Embryonic facial prominence (tissue), 1 donor: ENCODE measurements at regions not wholly inside any gene's neighbourhood (a gene's known extent, or its start where the extent isn't known, plus 50 kb on each side); places are given as distances from the start of the nearest gene placed in this dataset.
A peak's percentile ranks its signal among the peaks of the same experiment; 100 is the strongest.
"Not testable (repeated sequence)": the region's sequence is repeated elsewhere in the genome, so short reads cannot be mapped to it uniquely, and the experiment has no call there.

Experiments used
- DNase-seq: peaks from one replicate; pipeline ENCODE4 v3.0.0-alpha.2; 2016; ENCODE audit errors: extremely low spot score

DNA sequence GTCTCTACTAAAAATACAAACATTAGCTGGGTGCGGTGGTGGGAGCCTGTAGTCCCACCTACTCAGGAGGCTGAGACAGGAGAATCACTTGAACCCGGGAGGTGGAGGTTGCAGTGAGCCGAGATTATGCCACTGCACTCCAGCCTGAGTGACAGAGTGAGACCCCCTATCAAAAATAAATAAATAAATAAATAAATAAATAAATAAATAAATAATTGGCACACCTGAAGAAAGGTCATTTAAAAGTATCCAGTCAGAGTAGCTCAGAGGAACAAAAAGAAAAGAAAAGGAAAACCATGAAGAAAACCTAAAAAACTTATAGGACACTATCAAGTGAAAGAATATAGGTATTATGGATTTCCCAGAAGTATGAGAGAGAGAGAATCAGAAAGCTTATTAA, 330.1 kb upstream of the AR start:
- DNase-seq: not testable (repeated sequence)

- no peak for DNase-seq
Observed at GRCh38 chrX:67207912-67208311, 335.9 kb upstream of the AR start.

- no peak for DNase-seq
Observed at GRCh38 chrX:67159437-67159836, 384.4 kb upstream of the AR start.

GRCh38 chrX:67114635-67115034, 429.2 kb upstream of the AR start:
- DNase-seq: no peak

- no peak for DNase-seq
Observed at GRCh38 chrX:67105758-67106116, 438.1 kb upstream of the AR start.

DNA sequence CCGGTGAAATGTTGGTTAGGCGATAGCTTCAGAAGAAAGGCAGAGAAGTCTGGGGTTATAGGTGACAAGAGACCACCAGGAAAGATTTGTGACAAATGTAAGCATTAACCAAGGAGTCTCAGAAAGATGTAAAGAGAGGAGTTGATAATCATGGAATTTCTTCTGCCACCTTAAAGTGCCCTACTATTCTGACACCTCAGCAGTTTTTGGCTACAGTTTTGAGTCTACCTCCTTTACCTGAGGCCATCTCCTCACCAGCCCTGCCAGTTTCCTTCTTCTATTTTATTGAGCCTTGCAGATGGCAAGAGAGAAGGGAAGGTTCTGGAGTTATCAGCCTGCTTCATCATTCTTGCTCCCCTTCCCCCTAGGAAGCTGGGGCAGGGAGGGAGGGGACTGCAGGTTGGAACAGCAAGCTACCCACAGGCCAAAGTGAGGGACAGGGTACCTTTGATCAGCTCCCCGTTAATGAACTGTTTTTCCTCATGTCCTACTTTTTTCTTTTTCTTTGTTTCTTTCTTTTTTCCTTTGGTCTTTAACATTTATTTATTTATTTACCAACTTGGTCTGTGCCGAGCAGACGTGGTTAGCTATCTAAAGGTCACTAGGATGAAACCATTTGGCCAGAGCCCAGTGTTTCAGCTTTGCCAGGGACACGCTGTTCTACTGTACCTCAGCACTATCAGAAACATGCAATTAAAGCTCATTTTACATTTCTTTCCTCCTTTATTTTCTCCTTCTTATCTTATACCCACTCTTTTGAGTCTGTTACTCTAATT, 438.7 kb upstream of the AR start:
- DNase-seq: no peak

- DNase-seq: no peak
Observed at GRCh38 chrX:67100031-67100884, 443.6 kb upstream of the AR start.

DNA sequence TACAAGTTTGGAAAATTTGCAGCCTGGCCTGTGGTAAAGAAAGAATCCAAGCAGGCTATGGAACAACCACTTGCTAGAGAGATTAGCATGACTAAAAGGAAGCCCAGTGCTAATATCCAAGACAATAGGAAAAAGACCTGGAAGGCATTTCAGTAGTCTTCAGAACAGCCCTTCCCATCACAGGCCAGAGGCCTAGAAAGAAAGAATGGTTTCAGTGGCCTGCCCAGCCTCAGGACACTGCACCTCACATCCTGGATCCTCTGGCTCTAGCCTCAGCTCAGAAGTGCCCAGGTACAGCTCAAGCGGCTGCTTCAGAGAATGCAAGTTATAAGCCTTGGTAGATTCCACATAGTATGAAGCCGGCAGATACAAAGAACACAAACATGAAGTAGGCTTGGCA, 449.8 kb upstream of the AR start:
- DNase-seq: no peak

GRCh38 chrX:67050760-67051159, 411.9 kb upstream of the EDA2R start:
- DNase-seq: no peak

GRCh38 chrX:67044866-67045265, 406.0 kb upstream of the EDA2R start:
- no peak for DNase-seq

- DNase-seq: no peak
Observed at GRCh38 chrX:67044029-67044653, 405.3 kb upstream of the EDA2R start.

GRCh38 chrX:67004451-67004850, 365.6 kb upstream of the EDA2R start:
- DNase-seq: no peak

DNA sequence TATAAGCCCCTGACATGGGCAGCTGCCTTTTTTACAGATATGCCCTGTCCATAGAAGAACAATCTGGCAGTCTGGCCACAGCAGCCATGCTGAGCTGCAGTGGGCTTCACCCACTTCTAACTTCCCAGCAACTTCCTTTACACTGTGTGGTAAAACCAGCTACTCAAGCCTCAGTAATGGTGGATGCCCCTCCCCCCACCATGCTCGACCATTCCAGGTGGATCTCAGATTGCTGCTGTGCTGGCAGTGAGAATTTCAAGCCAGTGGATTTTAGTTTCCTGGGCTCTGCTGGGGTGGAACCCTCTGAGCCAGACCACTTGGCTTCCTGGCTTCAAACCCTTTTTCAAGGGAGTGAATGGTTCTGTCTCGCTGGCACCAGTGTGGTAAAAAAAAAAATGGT, 355.9 kb upstream of the EDA2R start:
- DNase-seq: no peak

- not testable (repeated sequence) for DNase-seq
Observed at GRCh38 chrX:66992077-66992476, 353.2 kb upstream of the EDA2R start.

DNA sequence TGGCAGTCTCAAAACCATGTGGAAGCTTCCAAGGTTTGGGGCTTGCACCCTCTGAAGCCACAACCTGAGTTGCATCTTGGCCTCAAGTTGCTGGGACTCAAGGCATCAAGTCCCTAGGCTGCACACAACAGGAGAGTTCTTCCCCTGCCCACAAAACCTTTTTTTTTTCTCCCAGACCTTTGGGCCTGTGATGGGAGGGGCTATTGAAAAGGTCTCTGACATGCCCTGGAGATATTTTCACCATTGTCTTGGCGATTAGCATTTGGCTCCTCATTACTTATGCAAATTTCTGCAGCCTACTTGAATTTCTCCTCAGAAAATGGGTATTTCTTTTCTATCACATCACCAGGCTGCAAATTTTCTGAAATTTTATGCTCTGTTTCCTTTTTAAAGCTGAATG, 349.5 kb upstream of the EDA2R start:
- DNase-seq: no peak

DNA sequence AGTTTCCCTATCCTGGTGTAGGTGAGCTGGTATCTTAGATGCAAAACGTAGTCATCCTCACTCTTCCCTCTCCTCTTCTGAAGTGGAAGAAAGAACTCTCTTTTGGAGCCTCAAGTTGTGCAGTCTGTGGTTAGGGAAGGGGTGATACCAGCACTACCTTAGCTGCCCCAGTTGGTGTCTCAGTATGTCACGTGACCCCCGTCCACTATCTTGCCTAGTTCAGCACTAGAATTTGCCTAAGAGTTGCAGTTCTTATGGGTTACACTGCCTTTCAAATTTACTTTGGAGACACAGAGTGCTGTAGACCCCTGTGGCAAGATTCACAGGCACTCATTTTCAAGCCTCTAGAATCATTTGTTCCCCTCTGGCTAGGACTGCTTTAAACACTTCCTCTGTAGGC, 322.8 kb upstream of the EDA2R start:
- no peak for DNase-seq

- no peak for DNase-seq
Observed at GRCh38 chrX:66931713-66932112, 292.8 kb upstream of the EDA2R start.

DNA sequence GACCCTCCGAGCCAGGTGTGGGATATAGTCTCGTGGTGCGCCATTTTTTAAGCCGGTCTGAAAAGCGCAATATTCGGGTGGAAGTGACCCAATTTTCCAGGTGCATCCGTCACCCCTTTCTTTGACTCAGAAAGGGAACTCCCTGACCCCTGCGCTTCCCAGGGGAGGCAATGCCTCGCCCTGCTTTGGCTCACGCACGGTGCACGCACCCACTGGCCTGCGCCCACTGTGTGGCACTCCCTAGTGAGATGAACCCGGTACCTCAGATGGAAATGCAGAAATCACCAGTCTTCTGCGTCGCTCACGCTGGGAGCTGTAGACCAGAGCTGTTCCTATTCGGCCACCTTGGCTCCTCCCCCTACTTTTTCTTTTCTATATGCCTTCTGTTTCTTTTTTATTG, 291.6 kb upstream of the EDA2R start:
- DNase-seq: not testable (repeated sequence)

DNA sequence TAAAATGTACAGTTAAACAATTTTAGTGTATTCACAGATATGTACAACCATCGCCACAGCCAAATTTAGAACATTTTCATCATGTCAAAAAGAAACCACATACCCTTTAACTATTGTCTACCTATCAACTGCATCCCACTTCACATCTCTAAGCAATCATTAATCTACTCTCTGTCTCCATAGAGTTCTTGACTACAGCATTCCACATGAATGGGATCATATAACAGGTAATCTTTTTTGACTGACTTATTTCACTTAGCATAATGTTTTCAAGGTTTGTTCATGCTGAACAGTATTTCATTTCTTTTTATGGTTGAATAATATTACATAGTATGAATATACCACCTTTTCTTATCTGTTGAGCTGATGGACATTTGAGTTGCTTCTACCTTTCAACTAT, 281.4 kb upstream of the EDA2R start:
- DNase-seq: no peak

DNA sequence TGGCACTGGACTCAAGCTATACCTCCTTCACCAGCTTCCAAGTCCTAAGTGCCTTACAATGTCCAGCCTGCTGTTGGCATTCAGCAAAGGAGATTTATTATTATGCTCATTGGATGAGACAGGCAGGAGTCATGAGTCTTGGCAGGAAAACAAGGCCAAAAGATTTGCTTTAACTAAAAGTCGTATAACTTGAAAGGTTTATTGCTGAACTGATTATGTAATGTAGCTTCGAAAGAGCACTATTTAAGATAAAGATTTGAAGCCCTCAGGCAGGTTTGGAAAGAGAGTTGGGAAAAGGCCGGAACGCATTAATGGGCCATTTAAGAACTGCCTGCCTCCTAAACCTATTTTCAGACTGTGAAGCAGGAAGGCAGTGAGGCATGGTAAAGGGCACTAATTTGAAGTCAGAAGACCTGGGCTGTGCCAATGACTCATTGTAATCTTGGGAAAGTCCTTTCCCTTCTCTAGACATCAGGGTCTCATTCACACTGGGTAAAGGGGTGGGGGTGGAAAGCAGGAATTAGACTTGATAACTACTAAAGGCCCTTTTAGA, 280.5 kb upstream of the EDA2R start:
- no peak for DNase-seq

DNA sequence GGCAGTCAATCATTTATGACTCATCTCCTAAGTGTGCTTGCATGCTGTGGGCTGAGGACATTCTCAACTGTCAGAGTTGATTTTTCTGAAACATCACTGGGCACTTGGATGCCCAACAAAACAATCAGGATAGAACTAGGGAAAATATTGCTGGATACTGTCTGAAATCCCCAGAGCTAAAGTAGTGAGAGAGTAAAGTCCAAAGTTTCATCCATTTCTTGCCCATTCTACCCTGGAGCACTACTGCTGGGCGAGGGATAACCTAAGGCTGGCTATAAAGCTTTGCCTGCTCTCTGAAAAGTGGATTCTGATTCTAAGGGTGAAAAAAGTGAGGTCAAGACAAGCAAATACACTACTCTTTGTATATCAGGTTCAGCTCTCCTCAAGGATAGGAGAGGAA, 279.6 kb upstream of the EDA2R start:
- no peak for DNase-seq

DNA sequence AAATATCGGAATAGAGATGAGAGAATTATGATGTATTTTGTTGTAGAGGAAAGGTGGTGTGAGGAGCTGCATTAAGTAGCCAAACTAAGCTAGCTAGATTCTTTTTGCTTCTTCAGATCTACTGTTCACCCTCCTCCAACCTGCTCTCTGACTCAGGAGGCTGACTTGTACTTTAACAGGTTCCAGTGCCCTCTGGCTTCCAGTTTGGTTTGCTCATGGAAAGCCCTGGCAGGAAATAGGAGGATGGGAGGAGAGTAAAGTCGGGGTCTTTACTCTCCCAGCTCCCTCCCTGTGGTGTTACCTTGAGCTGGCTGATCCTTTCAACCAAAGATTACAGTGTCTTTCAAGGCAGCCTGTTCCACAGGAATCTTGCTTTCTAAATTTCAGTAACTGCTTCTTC, 277.0 kb upstream of the EDA2R start:
- no peak for DNase-seq

DNA sequence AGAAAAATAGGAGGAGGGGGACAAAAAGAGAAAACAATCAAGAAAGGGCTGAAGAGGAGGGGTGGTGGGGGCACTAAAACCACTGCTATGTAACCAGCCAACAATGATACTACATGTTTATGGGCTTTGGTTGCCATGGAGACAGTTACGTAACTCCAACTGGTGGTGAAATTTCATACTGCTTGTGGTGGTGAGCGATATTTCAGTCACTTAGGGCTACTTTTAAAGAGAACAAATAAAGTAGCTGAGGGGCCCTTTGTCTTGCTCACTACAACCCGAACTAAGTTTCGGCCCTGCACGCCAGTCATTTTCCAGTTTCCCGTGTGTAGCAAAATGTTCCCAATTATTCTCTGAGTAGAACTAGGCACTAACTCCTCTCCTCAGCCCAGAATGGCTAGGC, 275.2 kb upstream of the EDA2R start:
- DNase-seq: peak; percentile 6
